ENCODE measurements at regions not wholly inside any gene's neighbourhood (a gene's known extent, or its start where the extent isn't known, plus 50 kb on each side); places are given as distances from the start of the nearest gene placed in this dataset.
A peak's percentile ranks its signal among the peaks of the same experiment; 100 is the strongest.

DNA sequence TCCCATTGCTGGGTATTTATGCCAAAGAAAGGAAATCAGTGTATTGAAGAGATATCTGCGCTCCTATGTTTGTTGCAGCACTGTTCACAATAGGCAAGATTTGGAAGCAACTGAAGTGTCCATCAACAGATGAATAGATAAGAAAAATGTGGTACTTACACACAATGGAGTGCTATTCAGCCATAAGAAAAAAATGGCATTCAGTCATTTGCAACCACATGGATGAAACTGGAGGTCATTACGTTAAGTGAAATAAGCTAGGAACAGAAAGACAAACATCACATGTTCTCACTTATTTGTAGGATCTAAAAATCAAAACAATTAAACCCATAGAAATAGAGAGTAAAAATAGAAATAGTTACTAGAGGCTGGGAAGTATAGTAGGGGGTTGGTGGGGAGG is 1133.1 kb upstream of the ACO1 start:
- TF ChIP-seq POLR2A (IDR thresholded peaks at IDR 0.05; ENCODE audit: low read depth, low read length): no peak
- FAIRE-seq (no peak), DNase-seq (ENCODE audit: insufficient read length, low spot score) (no peak)

GRCh38 chr9:31253800-31254762 is 1130.4 kb upstream of the ACO1 start:
- FAIRE-seq (no peak), DNase-seq (ENCODE audit: insufficient read length, low spot score) (no peak)
- TF ChIP-seq POLR2A (IDR thresholded peaks at IDR 0.05; ENCODE audit: low read depth, low read length): no peak

GRCh38 chr9:31255211-31255610 is 1129.2 kb upstream of the ACO1 start:
- DNase-seq (ENCODE audit: insufficient read length, low spot score): no peak

DNA sequence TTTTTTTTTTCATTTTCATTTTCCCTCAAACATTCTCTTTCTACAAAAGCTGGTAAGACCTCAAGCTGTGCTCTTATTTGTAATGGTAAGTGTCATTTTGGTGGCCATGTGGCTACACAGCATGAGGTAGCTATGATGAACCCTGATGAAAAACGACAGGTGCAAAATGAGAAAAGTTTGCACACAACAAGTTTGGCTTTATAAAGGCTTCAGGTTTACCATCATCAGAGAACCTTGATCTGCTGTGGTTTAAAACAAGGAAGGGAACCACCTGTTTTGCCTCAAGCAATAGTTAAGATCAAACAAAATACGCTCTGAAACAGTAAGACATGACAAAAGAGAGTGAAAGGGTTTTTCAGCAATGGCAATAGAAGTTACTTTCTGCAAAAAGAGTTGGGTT is 1124.6 kb upstream of the ACO1 start:
- TF ChIP-seq POLR2A (IDR thresholded peaks at IDR 0.05; ENCODE audit: low read depth, low read length): no peak
- FAIRE-seq: no peak

More at GRCh38 chr9:31255211-31255610, 1129.2 kb upstream of the ACO1 start:
- no peak for FAIRE-seq
- no peak for TF ChIP-seq POLR2A (IDR thresholded peaks at IDR 0.05; ENCODE audit: low read depth, low read length)

DNA sequence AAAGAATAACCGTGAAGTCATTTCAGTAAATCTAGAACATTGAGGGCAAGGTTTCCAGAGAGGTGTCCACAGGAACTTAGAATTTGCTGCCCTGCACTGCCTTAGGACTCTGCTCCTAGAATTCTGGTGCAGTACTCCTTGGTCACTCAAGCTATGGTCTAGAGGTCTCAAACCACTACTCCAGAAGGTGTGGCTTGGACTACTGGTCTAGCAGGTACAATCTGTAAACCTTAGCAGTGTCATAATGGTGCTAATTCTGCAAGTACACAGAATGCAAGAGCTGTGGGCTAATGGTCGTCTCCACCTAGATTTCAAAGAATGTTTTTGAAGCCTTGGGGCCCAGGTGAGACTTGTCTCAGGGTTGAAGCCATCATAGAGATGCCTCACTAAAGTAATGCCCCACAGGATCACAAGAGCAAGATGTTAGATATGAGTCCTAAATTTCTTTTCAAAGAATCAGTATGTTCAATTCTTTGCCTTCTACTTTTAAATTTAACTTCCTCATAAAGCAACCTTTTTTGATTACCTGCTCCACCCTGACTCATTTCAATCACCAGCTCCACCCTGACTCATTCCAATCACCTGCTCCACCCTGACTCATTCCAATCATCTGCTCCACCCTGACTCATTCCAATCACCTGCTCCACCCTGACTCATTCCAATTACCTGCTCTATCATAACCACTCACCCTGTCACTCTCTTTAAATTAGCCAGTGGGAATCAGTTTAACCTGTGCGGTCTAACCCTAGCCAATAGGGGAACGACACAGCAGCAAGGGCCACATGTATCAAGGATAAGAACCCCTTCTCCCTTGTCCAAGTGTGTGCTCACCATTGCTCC is 1111.8 kb upstream of the ACO1 start:
- no peak for TF ChIP-seq POLR2A (IDR thresholded peaks at IDR 0.05; ENCODE audit: low read depth, low read length)
- FAIRE-seq (no peak), DNase-seq (ENCODE audit: insufficient read length, low spot score) (no peak)

More for the DNA sequence above, 1124.6 kb upstream of the ACO1 start:
- no peak for DNase-seq (ENCODE audit: insufficient read length, low spot score)

GRCh38 chr9:31275419-31275818 is 1109.0 kb upstream of the ACO1 start:
- FAIRE-seq (no peak), DNase-seq (ENCODE audit: insufficient read length, low spot score) (no peak)
- no peak for TF ChIP-seq POLR2A (IDR thresholded peaks at IDR 0.05; ENCODE audit: low read depth, low read length)

- TF ChIP-seq POLR2A (IDR thresholded peaks at IDR 0.05; ENCODE audit: low read depth, low read length): no peak
- DNase-seq (ENCODE audit: insufficient read length, low spot score) (no peak), FAIRE-seq (no peak)
Measured at GRCh38 chr9:31290731-31291130, 1093.7 kb upstream of the ACO1 start.

DNA sequence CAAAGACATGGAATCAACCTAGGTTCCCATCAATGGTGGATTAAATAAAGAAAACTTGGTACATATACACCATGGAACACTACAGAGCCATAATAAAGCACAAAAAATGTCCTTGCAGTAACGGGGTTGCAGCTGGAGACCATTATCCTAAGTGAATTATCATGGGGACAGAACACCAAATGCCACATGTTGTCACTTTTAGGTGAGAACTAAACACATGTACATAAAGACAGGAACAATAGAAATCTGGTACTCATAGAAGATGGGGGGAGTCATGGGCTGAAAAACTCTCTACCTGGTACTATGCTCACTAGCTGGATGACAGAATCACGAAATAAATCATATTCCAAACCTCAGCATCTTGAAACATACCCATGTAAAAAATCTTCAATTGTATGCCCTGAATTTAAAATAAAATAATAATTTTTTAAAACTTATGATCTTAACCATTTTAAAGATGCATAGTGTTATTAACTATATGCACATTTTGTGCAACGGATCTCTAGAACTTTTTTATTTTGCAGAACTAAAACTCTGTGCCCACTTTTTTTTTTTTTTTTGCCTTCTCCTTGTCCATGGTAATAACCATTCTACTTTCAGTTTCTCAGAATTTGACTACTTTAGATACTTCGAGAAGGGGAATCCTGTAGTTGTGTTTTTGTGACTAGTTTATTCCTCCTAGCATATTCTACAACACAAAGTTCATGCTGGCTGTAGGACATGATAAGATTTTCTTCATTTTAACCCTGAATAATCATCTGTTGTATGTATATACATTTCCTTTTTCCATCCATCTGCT is 1081.6 kb upstream of the ACO1 start:
- TF ChIP-seq POLR2A (IDR thresholded peaks at IDR 0.05; ENCODE audit: low read depth, low read length): no peak
- no peak for DNase-seq (ENCODE audit: insufficient read length, low spot score)
- FAIRE-seq: no peak

DNA sequence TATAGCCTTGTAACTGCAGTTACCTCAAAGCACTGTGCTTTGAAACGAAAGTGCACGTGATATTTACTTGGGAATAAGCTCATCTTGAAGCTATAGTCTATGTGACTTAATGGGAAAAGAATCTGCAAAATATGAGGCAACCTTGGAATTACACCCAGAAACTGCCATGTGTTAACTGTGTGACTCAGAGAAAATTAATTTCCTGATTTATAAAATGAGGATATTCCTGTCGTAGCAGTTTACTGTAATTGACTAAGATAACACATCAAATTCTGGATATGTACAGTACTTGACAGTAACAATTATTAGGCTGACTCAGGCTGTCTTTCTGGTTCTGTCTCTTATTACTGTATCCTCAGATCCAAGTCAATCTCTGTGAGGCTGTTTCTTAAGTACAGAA is 1079.9 kb upstream of the ACO1 start:
- no peak for TF ChIP-seq POLR2A (IDR thresholded peaks at IDR 0.05; ENCODE audit: low read depth, low read length)
- peak; percentile 0 for DNase-seq (ENCODE audit: insufficient read length, low spot score)
- peak; percentile 41 for FAIRE-seq

GRCh38 chr9:31314241-31314640 is 1070.2 kb upstream of the ACO1 start:
- TF ChIP-seq POLR2A (IDR thresholded peaks at IDR 0.05; ENCODE audit: low read depth, low read length): no peak
- no peak for FAIRE-seq
- no peak for DNase-seq (ENCODE audit: insufficient read length, low spot score)

DNA sequence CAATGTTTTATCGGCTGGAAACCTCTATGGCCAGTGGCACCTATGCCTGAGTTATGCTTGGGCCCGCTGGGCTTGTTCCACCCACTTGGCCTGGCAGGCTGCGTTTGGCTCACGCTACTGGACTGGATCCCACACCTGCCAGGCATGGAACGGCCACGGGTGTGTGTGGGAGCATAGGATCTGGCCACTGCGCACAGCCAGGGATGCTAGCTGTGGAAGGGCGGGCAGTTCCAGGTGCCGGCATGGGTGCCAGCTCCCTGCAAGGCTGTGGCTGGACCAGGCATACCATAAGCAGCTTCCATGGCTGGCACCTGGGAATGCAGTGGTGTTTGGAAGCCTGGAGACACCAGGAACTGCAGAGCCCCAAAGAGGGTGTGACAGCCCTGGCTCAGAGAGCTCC is 1063.9 kb upstream of the ACO1 start:
- no peak for FAIRE-seq

DNA sequence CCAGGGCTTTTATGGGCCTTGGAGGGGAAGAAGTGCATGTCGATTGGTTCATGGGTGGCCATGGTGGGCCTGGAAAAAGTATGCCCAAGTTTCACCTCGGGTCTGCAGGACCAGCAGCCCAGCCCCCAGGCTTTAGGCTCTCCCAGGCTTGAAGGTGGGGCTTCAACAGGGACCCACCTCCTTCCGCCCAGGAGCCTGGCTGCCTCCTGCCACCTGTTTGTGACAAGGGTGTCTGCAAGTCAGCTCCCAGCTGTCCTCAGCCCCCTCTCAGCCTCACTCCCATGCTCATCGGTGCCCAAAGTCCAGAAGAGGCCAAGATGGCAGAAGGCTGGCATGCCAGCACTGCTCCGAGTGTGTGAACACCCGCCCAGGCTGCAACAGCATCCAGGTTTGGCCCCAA is 1063.2 kb upstream of the ACO1 start:
- FAIRE-seq (no peak), DNase-seq (ENCODE audit: insufficient read length, low spot score) (no peak)
- no peak for TF ChIP-seq POLR2A (IDR thresholded peaks at IDR 0.05; ENCODE audit: low read depth, low read length)

More for the DNA sequence above, 1063.9 kb upstream of the ACO1 start:
- TF ChIP-seq POLR2A (IDR thresholded peaks at IDR 0.05; ENCODE audit: low read depth, low read length): no peak
- no peak for DNase-seq (ENCODE audit: insufficient read length, low spot score)

- FAIRE-seq: no peak
- no peak for TF ChIP-seq POLR2A (IDR thresholded peaks at IDR 0.05; ENCODE audit: low read depth, low read length)
- DNase-seq (ENCODE audit: insufficient read length, low spot score): no peak
Measured at GRCh38 chr9:31321686-31322085, 1062.8 kb upstream of the ACO1 start.

Measured in H54 (cell line).